Globus pallidus (tissue), 1 donor: ENCODE measurements at regions not wholly inside any gene's neighbourhood (a gene's known extent, or its start where the extent isn't known, plus 50 kb on each side); places are given as distances from the start of the nearest gene placed in this dataset.

Experiments used
- DNase-seq: peaks from one replicate; pipeline ENCODE4 v3.0.0-alpha.2; 2015; ENCODE audit warnings: low spot score

- DNase-seq, result no peak
Measured at GRCh38 chr1:213871179-213871578, 116.6 kb upstream of the PROX1 start.

GRCh38 chr1:213874789-213875188 lies 113.0 kb upstream of the PROX1 start:
- no peak for DNase-seq

GRCh38 chr1:213876531-213876930 lies 111.2 kb upstream of the PROX1 start:
- DNase-seq, result no peak

- DNase-seq, result no peak
Measured at GRCh38 chr1:213883618-213884017, 104.2 kb upstream of the PROX1 start.

- no peak for DNase-seq
Measured at GRCh38 chr1:213884402-213884801, 103.4 kb upstream of the PROX1 start.

- DNase-seq, result peak; percentile 92
Measured at GRCh38 chr1:213884942-213885341, 102.8 kb upstream of the PROX1 start.

GRCh38 chr1:213887842-213888241 lies 99.9 kb upstream of the PROX1 start:
- DNase-seq, result no peak

- peak; percentile 19 for DNase-seq
Measured at GRCh38 chr1:213891989-213892902, 95.5 kb upstream of the PROX1 start.

DNA sequence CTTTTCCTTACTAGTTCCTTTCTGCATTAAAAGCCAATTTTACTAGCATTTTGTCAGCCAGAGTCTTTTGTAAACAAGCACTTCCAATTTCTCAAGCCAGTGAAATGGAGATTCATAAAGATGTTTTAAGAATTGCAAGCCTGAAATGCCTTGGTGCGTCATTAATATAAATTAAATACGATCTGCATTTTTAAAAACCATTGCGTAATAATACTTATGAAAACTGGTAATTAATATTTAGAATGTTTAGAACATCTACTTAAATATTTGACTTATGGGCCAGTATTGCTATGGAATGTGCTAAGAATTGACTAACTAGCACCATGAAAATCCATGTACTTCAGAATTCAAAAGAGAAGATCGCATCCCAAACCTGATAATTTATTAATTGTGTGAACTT lies 89.1 kb upstream of the PROX1 start:
- no peak for DNase-seq

DNA sequence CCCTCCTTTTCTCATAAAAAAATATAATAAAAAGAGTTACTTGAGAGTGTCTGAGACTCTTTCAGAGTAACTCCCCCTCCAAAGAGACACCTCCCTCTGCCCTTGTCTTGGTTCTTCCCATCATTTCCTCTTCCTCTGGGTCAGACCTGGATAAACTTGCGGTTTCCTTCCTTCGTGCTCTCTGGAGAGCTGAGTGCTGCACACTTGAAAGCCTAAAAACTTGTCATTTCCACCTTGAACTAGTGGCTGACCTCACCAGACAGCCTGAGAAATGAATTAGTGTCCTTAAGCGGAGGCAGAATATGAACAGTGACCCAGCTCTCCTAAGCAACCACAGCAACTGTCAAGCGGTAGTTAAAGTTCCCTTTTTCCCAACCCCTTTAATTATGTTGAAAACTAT lies 88.4 kb upstream of the PROX1 start:
- DNase-seq, result no peak

DNA sequence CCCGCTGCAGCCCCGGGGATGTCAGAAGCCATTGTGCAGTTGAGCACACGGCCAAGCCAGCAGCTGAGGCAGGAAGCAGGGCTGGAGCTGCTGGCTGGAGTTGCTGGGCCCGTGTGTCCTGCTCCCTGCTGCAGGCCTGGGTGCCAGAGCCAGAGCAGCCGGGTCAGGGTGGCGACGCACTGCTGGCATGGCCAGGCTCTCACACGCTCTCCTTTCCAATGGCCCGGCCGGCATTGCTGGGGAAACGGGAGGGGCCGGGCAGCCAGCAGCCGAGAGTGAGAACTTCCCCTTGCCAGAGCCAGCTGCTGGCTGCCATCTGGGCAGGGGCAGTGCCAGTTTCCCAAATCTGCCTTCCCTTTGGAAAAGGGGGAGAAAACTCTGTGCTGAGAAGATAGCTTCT lies 82.4 kb upstream of the PROX1 start:
- peak; percentile 83 for DNase-seq

GRCh38 chr1:213908521-213908920 lies 79.3 kb upstream of the PROX1 start:
- DNase-seq, result no peak

GRCh38 chr1:213914392-213914791 lies 73.4 kb upstream of the PROX1 start:
- no peak for DNase-seq

DNA sequence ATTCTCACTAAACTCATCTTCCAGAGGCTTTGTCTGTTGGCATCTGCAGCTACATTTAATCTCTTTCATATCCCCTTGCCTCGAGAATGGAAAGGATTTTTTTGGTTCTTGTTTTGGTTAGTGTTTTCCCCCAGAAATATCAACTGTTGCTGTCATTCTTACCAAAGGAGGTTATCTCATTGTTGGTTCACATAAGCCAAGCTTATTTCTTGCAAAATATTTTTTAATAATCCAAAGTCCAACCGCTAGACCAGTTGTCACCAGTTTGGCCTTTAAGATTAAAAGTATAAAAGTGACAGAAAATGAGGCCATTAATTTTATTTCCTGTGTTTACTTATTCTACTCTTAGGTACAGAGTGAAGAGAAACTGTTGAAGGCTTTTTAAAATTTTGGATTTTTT lies 66.5 kb upstream of the PROX1 start:
- DNase-seq, result no peak

DNA sequence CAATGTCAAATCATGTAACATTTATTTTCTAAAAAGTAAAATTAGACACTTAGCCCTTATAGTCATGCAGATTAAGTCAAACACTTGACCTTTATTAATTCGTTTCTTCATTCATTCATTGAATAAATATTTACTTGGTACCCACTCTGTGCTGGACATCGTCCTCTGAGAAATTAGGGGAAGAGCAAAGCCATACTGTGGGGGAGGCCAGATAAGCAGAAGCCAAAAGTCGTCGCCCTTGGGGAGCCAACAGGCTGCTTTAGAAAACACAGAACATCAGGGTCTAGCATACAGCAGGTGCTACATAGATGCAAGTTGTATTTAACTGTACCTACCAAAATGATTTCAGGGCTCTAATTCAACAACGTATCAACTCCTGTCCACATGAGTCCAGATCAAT lies 66.1 kb upstream of the PROX1 start:
- DNase-seq, result no peak

- no peak for DNase-seq
Measured at GRCh38 chr1:213925531-213926182, 62.1 kb upstream of the PROX1 start.

- no peak for DNase-seq
Measured at GRCh38 chr1:213927846-213928245, 59.9 kb upstream of the PROX1 start.

DNA sequence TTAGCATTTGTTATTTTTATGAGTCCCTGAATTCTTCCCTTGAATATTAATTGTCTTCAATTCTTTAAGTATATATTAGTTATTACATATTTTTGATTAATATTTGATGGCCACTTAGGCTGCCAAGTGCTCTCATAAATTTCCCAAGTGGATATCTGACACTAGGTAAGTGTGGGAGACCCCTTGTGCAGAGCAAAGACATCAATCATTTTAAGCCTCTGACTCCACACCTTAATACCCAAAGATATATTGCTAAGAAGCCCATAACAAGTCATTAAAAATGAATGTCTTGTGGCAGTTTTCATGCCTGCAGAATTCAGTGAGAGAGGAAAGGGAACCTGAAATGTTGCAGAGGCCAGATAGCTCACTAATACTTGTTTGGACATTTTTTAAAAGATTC lies 58.4 kb upstream of the PROX1 start:
- DNase-seq, result no peak

GRCh38 chr1:213931836-213932235 lies 55.9 kb upstream of the PROX1 start:
- no peak for DNase-seq

- DNase-seq, result no peak
Measured at GRCh38 chr1:213933336-213933735, 54.4 kb upstream of the PROX1 start.

GRCh38 chr1:213934649-213935048 lies 53.1 kb upstream of the PROX1 start:
- DNase-seq, result no peak

GRCh38 chr1:213936571-213936970 lies 51.2 kb upstream of the PROX1 start:
- no peak for DNase-seq
